Vagina (tissue), 2 donors: ENCODE measurements at regions not wholly inside any gene's neighbourhood (a gene's known extent, or its start where the extent isn't known, plus 50 kb on each side); places are given as distances from the start of the nearest gene placed in this dataset.

Experiments
- DNase-seq, 2 donors: peaks; one replicate each; pipeline ENCODE4 v3.0.0-alpha.2; 2017; ENCODE audit errors: extremely low spot score in 2 of 2
- H3K27ac ChIP-seq: fragments of 200-600 bp; sonication (generic); one replicate; pipeline ENCODE4 v1.5.1; 2019
- H3K27me3 ChIP-seq: fragments of 200-600 bp; sonication (generic); one replicate; pipeline ENCODE4 v1.5.1; 2019
- H3K36me3 ChIP-seq, 2 donors: fragments of 200-600 bp; sonication (generic); one replicate each; pipeline ENCODE4 v1.5.1; 2017 to 2019
- H3K4me1 ChIP-seq: fragments of 200-600 bp; sonication (generic); one replicate; pipeline ENCODE4 v1.5.1; 2019
- H3K4me3 ChIP-seq, 2 donors: fragments of 200-600 bp; sonication (generic); 1 replicate in 1 of 2; 2 replicates in 1 of 2; pipeline ENCODE4 v1.5.1; 2016 to 2019
- H3K9me3 ChIP-seq: fragments of 200-600 bp; sonication (generic); one replicate; pipeline ENCODE4 v1.5.1; 2019
- CTCF ChIP-seq, 3 experiments: fragments of 450-650 bp in 2 of 3; fragments of 200-600 bp in 1 of 3; sonication (generic) in 1 of 3; IDR thresholded peaks; one replicate each; pipeline ENCODE4 v1.5.1; 2017 to 2019; ENCODE audit warnings: antibody characterized with exemption in 3 of 3, mild to moderate bottlenecking in 2 of 3, moderate library complexity in 2 of 3
- POLR2A ChIP-seq, 2 donors: fragments of 450-650 bp; IDR thresholded peaks; one replicate each; pipeline ENCODE4 v1.6.1; 2017; ENCODE audit warnings: antibody characterized with exemption in 2 of 2, mild to moderate bottlenecking in 2 of 2, moderate library complexity in 2 of 2
- POLR2AphosphoS5 ChIP-seq, 2 donors: sonication (generic); formaldehyde crosslinking; IDR thresholded peaks; one replicate each; pipeline ENCODE4 v1.9.0; 2017; ENCODE audit warnings: antibody characterized with exemption in 2 of 2, mild to moderate bottlenecking in 2 of 2, low read depth in 1 of 2; ENCODE audit not compliant: insufficient read depth in 1 of 2
- intact Hi-C: fragments of 100-400 bp; cut with DNase I; formaldehyde crosslinking; loops from one replicate; pipeline ENCODE4 v1.15.1; 2023

- no peak overlapping the region for H3K27ac ChIP-seq
- TF ChIP-seq POLR2A (IDR thresholded peaks at IDR 0.05) (no peak), POLR2AphosphoS5 (IDR thresholded peaks at IDR 0.05; ENCODE audit: insufficient read depth in 1 of 2, low read depth in 1 of 2) (no peak), CTCF (IDR thresholded peaks at IDR 0.05) (no peak)
- no peak for DNase-seq
- intact Hi-C loops = no loop called here
- H3K27me3 ChIP-seq = no peaks in the 10 kb centered on the region
- no peak overlapping the region for H3K4me3 ChIP-seq
- H3K36me3 ChIP-seq = no peaks in the 10 kb centered on the region
- H3K9me3 ChIP-seq = no peaks in the 10 kb centered on the region
- no peaks in the 10 kb centered on the region for H3K4me1 ChIP-seq
Measured at GRCh38 chr13:63414247-63414646, 1998.6 kb upstream of the PCDH20 start.

GRCh38 chr13:63409791-63410351, 1994.2 kb upstream of the PCDH20 start:
- peaks cover 4% of the 10 kb centered on the region for H3K4me1 ChIP-seq
- no peak overlapping the region for H3K27ac ChIP-seq
- no peaks in the 10 kb centered on the region for H3K36me3 ChIP-seq
- H3K9me3 ChIP-seq = no peaks in the 10 kb centered on the region
- H3K27me3 ChIP-seq = no peaks in the 10 kb centered on the region
- no peak for TF ChIP-seq POLR2A (IDR thresholded peaks at IDR 0.05)
- TF ChIP-seq POLR2AphosphoS5 (IDR thresholded peaks at IDR 0.05; ENCODE audit: insufficient read depth in 1 of 2, low read depth in 1 of 2) = no peak
- no peak for TF ChIP-seq CTCF (IDR thresholded peaks at IDR 0.05)
- DNase-seq = no peak
- intact Hi-C loops = no loop called here
- H3K4me3 ChIP-seq = no peak overlapping the region

- intact Hi-C loops = no loop called here
- Histone ChIP-seq H3K9me3 (no peaks in the 10 kb centered on the region), H3K27ac (no peak overlapping the region), H3K27me3 (no peaks in the 10 kb centered on the region), H3K4me1 (peaks cover 4% of the 10 kb centered on the region), H3K4me3 (no peak overlapping the region), H3K36me3 (no peaks in the 10 kb centered on the region)
- TF ChIP-seq POLR2AphosphoS5 (IDR thresholded peaks at IDR 0.05; ENCODE audit: insufficient read depth in 1 of 2, low read depth in 1 of 2) (no peak), CTCF (IDR thresholded peaks at IDR 0.05) (no peak), POLR2A (IDR thresholded peaks at IDR 0.05) (no peak)
- no peak for DNase-seq
Measured at GRCh38 chr13:63408331-63409189, 1992.9 kb upstream of the PCDH20 start.

GRCh38 chr13:63403733-63404132, 1988.1 kb upstream of the PCDH20 start:
- Histone ChIP-seq H3K27ac (no peak overlapping the region), H3K27me3 (no peaks in the 10 kb centered on the region), H3K4me1 (peaks cover under 1% of the 10 kb centered on the region), H3K4me3 (no peak overlapping the region), H3K9me3 (no peaks in the 10 kb centered on the region), H3K36me3 (no peaks in the 10 kb centered on the region)
- intact Hi-C loops = no loop called here
- TF ChIP-seq POLR2A (IDR thresholded peaks at IDR 0.05) (no peak), CTCF (IDR thresholded peaks at IDR 0.05) (no peak), POLR2AphosphoS5 (IDR thresholded peaks at IDR 0.05; ENCODE audit: insufficient read depth in 1 of 2, low read depth in 1 of 2) (no peak)
- no peak for DNase-seq

- H3K27me3 ChIP-seq = no peaks in the 10 kb centered on the region
- no peaks in the 10 kb centered on the region for H3K4me1 ChIP-seq
- no peaks in the 10 kb centered on the region for H3K9me3 ChIP-seq
- H3K36me3 ChIP-seq = no peaks in the 10 kb centered on the region
- intact Hi-C loops = no loop called here
- no peak for TF ChIP-seq POLR2A (IDR thresholded peaks at IDR 0.05)
- TF ChIP-seq CTCF (IDR thresholded peaks at IDR 0.05) = no peak
- no peak for TF ChIP-seq POLR2AphosphoS5 (IDR thresholded peaks at IDR 0.05; ENCODE audit: insufficient read depth in 1 of 2, low read depth in 1 of 2)
- H3K27ac ChIP-seq = no peak overlapping the region
- no peak overlapping the region for H3K4me3 ChIP-seq
- DNase-seq = no peak
Measured at GRCh38 chr13:63396746-63397145, 1981.1 kb upstream of the PCDH20 start.
